ENCODE measurements at regions not wholly inside any gene's neighbourhood (a gene's known extent, or its start where the extent isn't known, plus 50 kb on each side); places are given as distances from the start of the nearest gene placed in this dataset.

GRCh38 chr2:8022908-8023640, 658.8 kb upstream of the ID2 start:
- TF ChIP-seq POLR2A (IDR thresholded peaks at IDR 0.05; ENCODE audit: low read depth, low read length) (no peak), POLR2AphosphoS5 (IDR thresholded peaks at IDR 0.05; ENCODE audit: low read depth, low read length) (no peak), TAF1 (IDR thresholded peaks at IDR 0.05; ENCODE audit: low read depth, low read length) (no peak), PAX5 (IDR thresholded peaks at IDR 0.05; ENCODE audit: insufficient read depth, low read length, severe bottlenecking) (no peak), SPI1 (IDR thresholded peaks at IDR 0.05; ENCODE audit: low read depth, low read length) (peak; percentile 96)

Measured in GM12891 (cell line).